HG03521 (cell line): ENCODE measurements at regions not wholly inside any gene's neighbourhood (a gene's known extent, or its start where the extent isn't known, plus 50 kb on each side); places are given as distances from the start of the nearest gene placed in this dataset.

Experiments
- ATAC-seq: cut with Tn5 transposase; IDR thresholded peaks from one replicate; pipeline ENCODE4 v1.9.1; 2021; ENCODE audit warnings: mild to moderate bottlenecking, moderate library complexity; ENCODE audit not compliant: unreplicated experiment

DNA sequence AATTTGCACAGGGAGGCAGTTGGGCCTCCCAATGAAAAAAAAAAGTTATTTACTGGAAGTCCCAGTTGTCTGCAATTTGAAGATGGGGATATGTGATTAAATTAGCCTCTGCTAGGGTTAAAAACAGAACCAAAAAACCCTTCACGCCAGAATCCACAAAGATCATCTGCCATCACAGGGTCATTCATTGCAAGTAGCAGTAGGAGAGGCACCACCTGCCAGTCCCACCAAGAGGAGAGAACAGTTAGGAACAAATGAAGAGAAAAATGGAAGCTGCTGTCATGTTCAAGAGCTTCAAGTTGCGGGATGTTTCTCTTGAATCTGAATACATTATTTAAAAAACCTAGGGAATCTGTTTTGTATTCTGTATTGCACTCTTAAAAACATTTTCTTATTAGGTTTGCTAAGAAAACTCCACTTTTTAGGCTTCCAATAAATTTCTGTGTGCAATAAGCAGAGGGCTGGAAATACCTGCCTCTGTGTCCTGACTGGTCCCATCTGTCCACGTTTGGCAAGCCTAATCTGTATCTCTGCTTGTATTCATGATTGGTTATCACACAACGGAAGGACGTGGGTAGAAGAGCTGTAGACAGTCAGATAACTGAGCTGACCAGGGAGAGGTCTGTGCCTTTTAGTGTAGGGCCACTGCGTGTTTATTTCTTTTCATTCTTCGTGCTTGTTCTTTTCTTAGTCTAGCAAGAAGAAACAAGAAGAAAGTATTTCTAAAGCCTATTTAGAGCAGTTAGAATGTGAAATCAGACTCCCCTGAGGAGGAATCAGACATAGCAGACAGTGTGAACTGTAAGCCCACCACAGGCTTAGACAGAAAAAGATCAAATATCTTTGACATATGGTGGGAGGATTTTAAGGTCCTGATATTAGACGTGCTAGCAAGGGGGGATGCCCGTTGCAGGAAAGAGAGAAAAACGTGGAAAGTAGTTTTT is 630.6 kb upstream of the SEMA6A start:
- ATAC-seq: no peak

- ATAC-seq: no peak
Observed at GRCh38 chr5:117204404-117204803, 629.8 kb upstream of the SEMA6A start.

- no peak for ATAC-seq
Observed at GRCh38 chr5:117203584-117203983, 629.0 kb upstream of the SEMA6A start.

GRCh38 chr5:117201001-117201400 is 626.4 kb upstream of the SEMA6A start:
- no peak for ATAC-seq

DNA sequence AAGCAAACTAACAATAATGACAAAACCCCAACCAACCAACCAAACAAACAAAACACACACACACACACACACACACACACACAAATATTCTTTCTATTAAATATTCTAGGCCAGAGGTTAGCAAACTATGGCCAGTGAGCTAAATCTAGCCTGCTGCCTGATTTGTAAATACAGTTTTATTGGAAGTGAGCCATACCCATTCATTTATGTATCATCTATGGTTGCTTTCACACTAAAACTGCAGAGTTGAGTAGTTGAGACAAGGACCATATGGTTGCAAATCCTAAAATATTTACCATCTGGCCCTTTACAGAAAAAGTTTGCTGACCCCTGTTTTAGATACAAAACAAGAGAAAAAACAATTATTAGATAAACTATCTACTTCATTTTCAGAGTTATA is 620.5 kb upstream of the SEMA6A start:
- ATAC-seq: no peak

- ATAC-seq: no peak
Observed at GRCh38 chr5:117191251-117191650, 616.6 kb upstream of the SEMA6A start.

DNA sequence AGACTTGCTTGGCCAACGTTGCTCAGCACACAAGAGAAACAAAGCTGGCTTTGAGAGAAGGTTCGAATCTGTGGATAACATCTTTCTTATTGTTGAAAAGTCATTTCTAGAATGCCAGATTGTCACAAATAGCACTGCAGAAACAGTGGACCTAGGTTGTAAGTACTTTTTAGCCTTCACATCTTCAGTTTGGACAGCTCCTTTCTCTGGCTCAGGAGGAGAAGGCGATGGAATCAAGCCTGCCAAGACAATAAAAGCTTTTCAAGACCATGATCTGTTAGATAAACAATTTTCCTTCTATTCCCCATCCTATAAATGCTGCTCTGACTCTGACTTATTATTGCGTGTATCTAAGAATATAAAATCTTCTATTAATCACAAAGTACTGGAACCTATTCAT is 615.2 kb upstream of the SEMA6A start:
- ATAC-seq: no peak

DNA sequence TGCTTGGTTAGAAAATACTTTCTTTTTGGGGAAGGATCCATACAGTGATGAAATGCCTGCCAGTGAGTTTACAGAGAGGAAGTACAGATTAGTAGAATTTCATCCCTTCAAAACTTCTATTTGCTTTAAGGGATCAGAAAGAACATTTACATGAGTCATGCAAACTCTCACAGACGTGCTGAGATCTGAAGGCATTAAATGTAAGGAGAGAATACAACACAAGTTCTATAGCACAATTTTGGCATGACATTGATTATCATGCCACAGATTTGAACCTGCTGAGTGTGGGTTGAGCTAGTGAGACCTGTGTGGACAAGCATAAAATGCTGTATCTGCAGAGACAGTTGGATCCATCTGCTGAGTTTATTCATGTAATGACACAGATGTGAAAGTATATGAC is 613.6 kb upstream of the SEMA6A start:
- ATAC-seq: no peak

DNA sequence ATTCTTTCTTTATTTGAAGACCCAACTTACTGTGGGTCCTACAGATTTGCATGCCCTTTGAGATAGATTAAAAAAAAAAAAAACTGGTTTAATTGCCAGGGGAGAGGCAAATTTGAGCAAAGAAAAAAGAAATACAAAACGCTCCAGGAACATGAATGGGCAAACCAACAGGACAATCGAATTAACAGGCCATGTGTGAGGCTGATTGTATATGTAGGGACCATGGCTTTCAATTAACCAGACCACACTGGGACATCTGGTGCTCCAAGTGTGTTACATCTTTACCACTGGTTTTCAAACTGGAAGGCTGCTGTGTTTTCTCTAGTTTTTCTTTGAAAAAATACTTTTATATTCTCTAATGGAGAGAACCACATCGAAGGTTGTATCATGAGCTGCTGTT is 612.1 kb upstream of the SEMA6A start:
- ATAC-seq: no peak

DNA sequence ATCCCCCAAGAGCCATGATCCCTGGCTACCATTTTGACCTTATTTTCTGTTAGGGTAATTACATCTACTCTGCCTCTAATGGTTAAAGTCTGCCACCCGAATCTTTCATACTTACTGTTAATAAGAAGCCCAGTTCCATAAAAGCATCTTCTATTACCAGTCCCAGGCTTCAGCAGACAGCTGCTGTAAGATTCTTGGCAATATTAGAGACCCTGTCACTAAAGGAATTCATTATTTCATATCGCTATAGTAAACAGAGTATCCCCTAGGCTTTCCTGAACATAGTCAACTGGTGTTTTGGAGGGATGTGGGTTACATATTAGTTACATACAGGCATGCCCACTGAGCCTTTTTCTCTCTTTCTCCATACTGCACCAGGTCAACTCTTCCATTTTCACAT is 608.7 kb upstream of the SEMA6A start:
- ATAC-seq: no peak

- ATAC-seq: no peak
Observed at GRCh38 chr5:117182104-117182503, 607.5 kb upstream of the SEMA6A start.

- ATAC-seq: no peak
Observed at GRCh38 chr5:117177302-117177701, 602.7 kb upstream of the SEMA6A start.

DNA sequence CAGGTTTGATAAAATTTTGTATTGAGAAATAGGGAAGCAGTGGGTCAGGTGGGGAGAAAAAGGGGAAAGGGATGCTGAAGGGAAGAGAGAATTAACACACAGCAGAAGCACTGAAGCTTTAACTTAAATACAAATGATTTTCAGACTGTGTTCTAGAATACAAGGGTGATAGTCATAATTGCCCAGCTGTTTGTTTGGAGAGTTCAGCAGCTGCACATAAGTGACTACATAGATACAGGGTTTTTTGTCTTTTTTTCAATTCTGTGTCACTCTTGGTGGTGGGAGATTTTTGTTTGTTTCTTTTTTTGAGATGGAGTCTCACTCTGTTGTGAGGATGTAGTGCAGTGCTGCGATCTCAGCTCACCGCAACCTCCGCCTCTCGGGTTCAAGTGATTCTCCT is 590.4 kb upstream of the SEMA6A start:
- no peak for ATAC-seq

DNA sequence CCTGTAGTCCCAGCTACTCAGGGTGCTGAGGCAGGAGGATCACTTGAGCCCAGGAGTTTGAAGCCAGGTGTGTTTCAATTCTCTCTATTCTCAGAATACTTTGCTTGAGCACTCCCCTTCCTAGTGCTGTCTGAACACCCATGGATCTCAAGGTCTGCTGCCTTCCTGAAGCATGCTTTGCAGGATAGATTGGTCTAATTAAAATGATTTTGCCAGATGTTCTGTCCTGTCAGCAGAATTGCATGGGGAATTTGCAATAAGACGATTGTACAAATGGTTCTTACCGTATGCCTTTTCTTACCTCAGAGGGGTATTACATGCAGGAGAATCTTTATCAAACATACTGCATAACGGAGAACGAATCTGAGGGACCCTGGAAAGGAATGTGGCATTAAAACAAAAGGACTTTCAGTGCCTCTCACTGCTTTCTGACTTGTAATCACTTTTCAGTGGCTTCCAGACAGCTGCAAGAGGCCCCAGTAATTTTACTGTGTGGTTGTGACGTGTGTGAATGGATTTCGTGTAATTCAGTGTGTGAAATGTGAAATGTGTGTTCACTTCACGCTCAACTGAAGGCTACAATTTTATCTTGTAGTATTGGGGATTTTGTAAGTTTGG is 587.2 kb upstream of the SEMA6A start:
- ATAC-seq: no peak

DNA sequence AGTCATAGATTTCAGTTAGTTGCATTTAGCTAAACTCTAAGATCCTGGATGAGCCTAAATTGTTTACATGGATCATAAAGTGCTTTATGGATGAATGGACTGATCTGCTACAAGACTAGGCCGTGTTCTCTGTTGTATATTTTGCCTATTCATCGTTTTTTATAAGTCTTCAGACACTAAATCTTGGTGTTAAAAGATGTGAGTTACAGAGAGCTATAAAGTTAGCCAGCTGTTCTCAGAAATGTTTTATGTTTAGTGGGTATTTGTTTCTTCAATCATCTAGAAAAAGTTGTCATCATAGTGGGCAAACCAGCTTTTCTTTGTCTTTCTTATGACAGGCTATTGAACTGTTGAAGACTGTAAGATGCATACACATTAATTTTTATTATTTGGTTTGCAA is 585.8 kb upstream of the SEMA6A start:
- no peak for ATAC-seq

- ATAC-seq: no peak
Observed at GRCh38 chr5:117149312-117149711, 574.7 kb upstream of the SEMA6A start.

- ATAC-seq: no peak
Observed at GRCh38 chr5:117144086-117144485, 569.5 kb upstream of the SEMA6A start.

DNA sequence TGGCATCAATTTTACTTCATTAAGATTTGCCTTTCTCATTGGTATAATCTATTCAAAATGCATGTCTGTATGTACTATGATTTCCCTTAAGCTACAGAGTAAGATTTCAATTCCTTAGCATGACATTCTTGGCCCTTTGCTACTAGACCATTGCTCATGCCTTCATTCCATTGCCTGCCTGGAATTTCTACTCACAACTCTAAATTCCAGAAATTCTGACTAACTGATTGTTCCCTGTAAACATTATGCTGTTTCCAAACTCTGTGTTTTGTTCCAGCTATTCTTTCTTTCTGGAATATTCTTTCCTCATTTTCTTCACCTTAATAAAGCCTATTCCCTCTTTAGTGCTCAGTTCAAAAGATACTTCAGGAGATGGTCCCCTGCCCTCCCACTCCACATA is 568.8 kb upstream of the SEMA6A start:
- no peak for ATAC-seq

DNA sequence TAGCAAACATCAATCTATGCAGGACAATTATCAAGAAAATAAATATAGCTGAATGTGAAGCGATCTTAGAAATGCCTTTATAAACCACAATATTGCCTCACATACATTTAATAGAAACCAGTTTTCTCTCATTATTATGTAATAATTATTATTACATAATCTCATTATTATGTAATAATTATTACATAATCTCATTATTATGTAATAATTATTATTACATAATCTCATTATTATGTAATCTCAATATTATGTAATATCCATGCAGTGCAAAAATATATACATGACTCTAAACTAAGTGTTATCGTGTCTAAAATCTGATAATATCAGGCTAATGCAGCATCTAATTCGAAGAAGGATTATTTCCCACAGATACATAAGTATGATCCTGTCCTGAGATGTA is 563.9 kb upstream of the SEMA6A start:
- no peak for ATAC-seq

GRCh38 chr5:117135851-117136250 is 561.2 kb upstream of the SEMA6A start:
- ATAC-seq: no peak

- no peak for ATAC-seq
Observed at GRCh38 chr5:117133198-117133597, 558.6 kb upstream of the SEMA6A start.

GRCh38 chr5:117131876-117132275 is 557.3 kb upstream of the SEMA6A start:
- ATAC-seq: no peak
